HepG2 (cell line): ENCODE measurements at regions not wholly inside any gene's neighbourhood (a gene's known extent, or its start where the extent isn't known, plus 50 kb on each side); places are given as distances from the start of the nearest gene placed in this dataset.

Experiments used
- ATAC-seq: fragments of 200-7000 bp; cut with Tn5 transposase; 3 replicates; pipeline ENCODE4 v1.9.1; 2020; ENCODE audit warnings: mild to moderate bottlenecking, moderate library complexity
- BruUV-seq: library from RNA; stranded (reverse); fragments of 400-500 nt; replicated peaks from 2 replicates; lab custom pipeline; 2021; lab: Mats Ljungman, UMichigan
- CTCF ChIA-PET: fragments of 300-600 bp; formaldehyde crosslinking; extraction: SDS; loops from one replicate; lab custom pipeline; 2021; ENCODE audit warnings: low total read pairs, inconsistent platforms, low intra/inter-chr PET ratio; lab: Yijun Ruan, JAX
- POLR2A ChIA-PET: fragments of 350-600 bp; sonication (Branson Sonifier 250); formaldehyde crosslinking; loops from one replicate; lab custom pipeline; 2020; ENCODE audit warnings: antibody characterized with exemption, inconsistent platforms; lab: Yijun Ruan, JAX
- DNase-seq: peaks from one replicate; pipeline ENCODE4 v3.0.0-alpha.2; 2015; ENCODE audit warnings: low spot score
- FAIRE-seq: peaks from 3 replicates; lab custom pipeline; 2011; peaks lifted over from hg19 to GRCh38; lab: Jason Lieb, UNC
- H2AFZ ChIP-seq: one replicate; pipeline ENCODE4 v1.6.1; 2011; ENCODE audit warnings: low read length, inconsistent platforms
- H3K27ac ChIP-seq: fragments of 300-600 bp; 3 replicates; pipeline ENCODE4 v1.8.0; 2011; ENCODE audit warnings: mixed run types, mild to moderate bottlenecking, mixed read lengths, low read length, inconsistent platforms; ENCODE audit not compliant: insufficient read depth; ENCODE audit errors: extremely low read length
- H3K27me3 ChIP-seq, 2 experiments: fragments of 200-600 bp in 1 of 2; 2 replicates in 1 of 2; 3 replicates in 1 of 2; pipeline versions ENCODE4 v1.6.0 to v1.8.0; 2011; ENCODE audit warnings: low read length in 2 of 2, mild to moderate bottlenecking in 2 of 2, moderate library complexity in 2 of 2, inconsistent platforms in 1 of 2; ENCODE audit not compliant: insufficient read depth in 2 of 2, control insufficient read depth in 1 of 2
- H3K36me3 ChIP-seq, 2 experiments: fragments of 200-600 bp in 1 of 2; replicated peaks in 1 of 2; 2 replicates in 1 of 2; 3 replicates in 1 of 2; pipeline versions ENCODE4 v1.5.1 to v1.8.0; 2011; ENCODE audit warnings: low read length in 2 of 2, inconsistent platforms in 1 of 2; ENCODE audit not compliant: insufficient read depth in 2 of 2, control insufficient read depth in 1 of 2
- H3K4me1 ChIP-seq: 2 replicates; pipeline ENCODE4 v1.5.1; 2012; ENCODE audit warnings: low read length, inconsistent platforms; ENCODE audit not compliant: insufficient read depth
- H3K4me2 ChIP-seq: 2 replicates; pipeline ENCODE4 v1.6.0; 2011; ENCODE audit warnings: low read depth, low read length, inconsistent platforms
- H3K4me3 ChIP-seq, 3 experiments: fragments of 200-600 bp in 1 of 3; sonication (generic), shearing (Covaris generic) in 1 of 3; replicated peaks in 1 of 3; 2 replicates each; pipeline ENCODE4 v1.5.1; 2011 to 2016; ENCODE audit warnings: low read length in 3 of 3, inconsistent platforms in 2 of 3, low read depth in 2 of 3, mild to moderate bottlenecking in 2 of 3, control low read depth in 1 of 3, mixed read lengths in 1 of 3; ENCODE audit not compliant: insufficient read depth in 1 of 3
- H3K79me2 ChIP-seq: one replicate; pipeline ENCODE4 v1.6.1; 2011; ENCODE audit warnings: low read length, inconsistent platforms; ENCODE audit not compliant: insufficient read depth
- H3K9ac ChIP-seq: 2 replicates; pipeline ENCODE4 v1.6.0; 2011; ENCODE audit warnings: mild to moderate bottlenecking, low read depth, low read length, inconsistent platforms; ENCODE audit not compliant: insufficient read depth
- H3K9me3 ChIP-seq: 2 replicates; pipeline ENCODE4 v1.5.1; 2012; ENCODE audit warnings: mild to moderate bottlenecking, low read length
- H4K20me1 ChIP-seq: 2 replicates; pipeline ENCODE4 v1.6.0; 2011; ENCODE audit warnings: inconsistent platforms, mild to moderate bottlenecking, low read length, moderate library complexity; ENCODE audit not compliant: insufficient read depth
- CBX2 ChIP-seq, 2 experiments: fragments of 200-600 bp in 1 of 2; sonication (generic); formaldehyde crosslinking in 1 of 2; IDR thresholded peaks; 2 replicates each; pipeline versions ENCODE4 v1.7.0 to v1.8.1; 2018 to 2022; ENCODE audit warnings: low read depth in 2 of 2, low read length in 1 of 2, mild to moderate bottlenecking in 1 of 2, missing genetic modification reagents in 1 of 2
- FOSL2 ChIP-seq: sonication (generic); formaldehyde crosslinking; IDR thresholded peaks from 2 replicates; pipeline ENCODE4 v1.4.0; 2020; ENCODE audit warnings: missing genetic modification reagents
- RNF219 ChIP-seq: sonication (generic); formaldehyde crosslinking; IDR thresholded peaks from 2 replicates; pipeline ENCODE4 v1.5.0; 2020; ENCODE audit warnings: mild to moderate bottlenecking, missing genetic modification reagents
- TRIM22 ChIP-seq: fragments of 450-650 bp; IDR thresholded peaks from 2 replicates; pipeline ENCODE4 v1.6.1; 2017
- ZNF329 ChIP-seq: sonication (generic); formaldehyde crosslinking; IDR thresholded peaks from 2 replicates; pipeline ENCODE4 v1.9.0; 2021; ENCODE audit warnings: low read depth, mild to moderate bottlenecking, missing genetic modification reagents
- WGBS: methylation state at CpG from one replicate; pipeline ENCODE4 v1.1.6; 2017; ENCODE audit warnings: low lambda C conversion rate; 5-methylcytosine and 5-hydroxymethylcytosine counted together
- in situ Hi-C: cut with HindIII; loops from 2 replicates; pipeline ENCODE4 v1.10.0; 2017; ENCODE audit warnings: low pct_unique_long_range_greater_than_20kb; ENCODE audit not compliant: extremely low pct_ligation_motif_present
- intact Hi-C: fragments of 100-400 bp; cut with micrococcal nuclease; formaldehyde crosslinking; loops from one replicate; pipeline ENCODE4 v1.10.0; 2022; ENCODE audit not compliant: unreplicated experiment
- TF ChIP-seq, protein P1 (sequence below): sonication (generic); formaldehyde crosslinking; IDR thresholded peaks from 2 replicates; pipeline ENCODE4 v1.8.1; 2022; ENCODE audit warnings: low read depth, mild to moderate bottlenecking, missing genetic modification reagents
- TF ChIP-seq, protein P2 (sequence below), 2 experiments: sonication (generic) in 1 of 2; formaldehyde crosslinking in 1 of 2; IDR thresholded peaks; 2 replicates each; pipeline versions ENCODE4 v1.4.0 to v1.6.1; 2016 to 2020; ENCODE audit warnings: borderline replicate concordance in 1 of 2, low read depth in 1 of 2, mild to moderate bottlenecking in 1 of 2, missing genetic modification reagents in 1 of 2
- TF ChIP-seq, protein P3 (sequence below): sonication (generic); formaldehyde crosslinking; IDR thresholded peaks from 2 replicates; pipeline ENCODE4 v1.4.0; 2020; ENCODE audit warnings: missing genetic modification reagents

GRCh38 chr11:126135235-126136176 lies 72.8 kb upstream of the CDON start:
- H3K27ac ChIP-seq: no peak overlapping the region

More at GRCh38 chr11:126135235-126136176, 72.8 kb upstream of the CDON start:
- no TSS peak for BruUV-seq
- no peak for TF ChIP-seq CBX2 (IDR thresholded peaks at IDR 0.05; ENCODE audit: low read depth, low read length)
- TF ChIP-seq CBX2 (CRISPR knock-in tag; IDR thresholded peaks at IDR 0.05; ENCODE audit: low read depth): no peak
- TF ChIP-seq TRIM22: no peak
- TF ChIP-seq, protein P1, sequence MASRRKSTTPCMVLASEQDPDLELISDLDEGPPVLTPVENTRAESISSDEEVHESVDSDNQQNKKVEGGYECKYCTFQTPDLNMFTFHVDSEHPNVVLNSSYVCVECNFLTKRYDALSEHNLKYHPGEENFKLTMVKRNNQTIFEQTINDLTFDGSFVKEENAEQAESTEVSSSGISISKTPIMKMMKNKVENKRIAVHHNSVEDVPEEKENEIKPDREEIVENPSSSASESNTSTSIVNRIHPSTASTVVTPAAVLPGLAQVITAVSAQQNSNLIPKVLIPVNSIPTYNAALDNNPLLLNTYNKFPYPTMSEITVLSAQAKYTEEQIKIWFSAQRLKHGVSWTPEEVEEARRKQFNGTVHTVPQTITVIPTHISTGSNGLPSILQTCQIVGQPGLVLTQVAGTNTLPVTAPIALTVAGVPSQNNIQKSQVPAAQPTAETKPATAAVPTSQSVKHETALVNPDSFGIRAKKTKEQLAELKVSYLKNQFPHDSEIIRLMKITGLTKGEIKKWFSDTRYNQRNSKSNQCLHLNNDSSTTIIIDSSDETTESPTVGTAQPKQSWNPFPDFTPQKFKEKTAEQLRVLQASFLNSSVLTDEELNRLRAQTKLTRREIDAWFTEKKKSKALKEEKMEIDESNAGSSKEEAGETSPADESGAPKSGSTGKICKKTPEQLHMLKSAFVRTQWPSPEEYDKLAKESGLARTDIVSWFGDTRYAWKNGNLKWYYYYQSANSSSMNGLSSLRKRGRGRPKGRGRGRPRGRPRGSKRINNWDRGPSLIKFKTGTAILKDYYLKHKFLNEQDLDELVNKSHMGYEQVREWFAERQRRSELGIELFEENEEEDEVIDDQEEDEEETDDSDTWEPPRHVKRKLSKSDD (CRISPR knock-in tag): no peak
- TF ChIP-seq, protein P2, sequence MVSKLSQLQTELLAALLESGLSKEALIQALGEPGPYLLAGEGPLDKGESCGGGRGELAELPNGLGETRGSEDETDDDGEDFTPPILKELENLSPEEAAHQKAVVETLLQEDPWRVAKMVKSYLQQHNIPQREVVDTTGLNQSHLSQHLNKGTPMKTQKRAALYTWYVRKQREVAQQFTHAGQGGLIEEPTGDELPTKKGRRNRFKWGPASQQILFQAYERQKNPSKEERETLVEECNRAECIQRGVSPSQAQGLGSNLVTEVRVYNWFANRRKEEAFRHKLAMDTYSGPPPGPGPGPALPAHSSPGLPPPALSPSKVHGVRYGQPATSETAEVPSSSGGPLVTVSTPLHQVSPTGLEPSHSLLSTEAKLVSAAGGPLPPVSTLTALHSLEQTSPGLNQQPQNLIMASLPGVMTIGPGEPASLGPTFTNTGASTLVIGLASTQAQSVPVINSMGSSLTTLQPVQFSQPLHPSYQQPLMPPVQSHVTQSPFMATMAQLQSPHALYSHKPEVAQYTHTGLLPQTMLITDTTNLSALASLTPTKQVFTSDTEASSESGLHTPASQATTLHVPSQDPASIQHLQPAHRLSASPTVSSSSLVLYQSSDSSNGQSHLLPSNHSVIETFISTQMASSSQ (IDR thresholded peaks at IDR 0.05; ENCODE audit: low read depth): no peak
- TF ChIP-seq, protein P2 (CRISPR knock-in tag; IDR thresholded peaks at IDR 0.05; ENCODE audit: borderline replicate concordance): no peak
- TF ChIP-seq, protein P3, sequence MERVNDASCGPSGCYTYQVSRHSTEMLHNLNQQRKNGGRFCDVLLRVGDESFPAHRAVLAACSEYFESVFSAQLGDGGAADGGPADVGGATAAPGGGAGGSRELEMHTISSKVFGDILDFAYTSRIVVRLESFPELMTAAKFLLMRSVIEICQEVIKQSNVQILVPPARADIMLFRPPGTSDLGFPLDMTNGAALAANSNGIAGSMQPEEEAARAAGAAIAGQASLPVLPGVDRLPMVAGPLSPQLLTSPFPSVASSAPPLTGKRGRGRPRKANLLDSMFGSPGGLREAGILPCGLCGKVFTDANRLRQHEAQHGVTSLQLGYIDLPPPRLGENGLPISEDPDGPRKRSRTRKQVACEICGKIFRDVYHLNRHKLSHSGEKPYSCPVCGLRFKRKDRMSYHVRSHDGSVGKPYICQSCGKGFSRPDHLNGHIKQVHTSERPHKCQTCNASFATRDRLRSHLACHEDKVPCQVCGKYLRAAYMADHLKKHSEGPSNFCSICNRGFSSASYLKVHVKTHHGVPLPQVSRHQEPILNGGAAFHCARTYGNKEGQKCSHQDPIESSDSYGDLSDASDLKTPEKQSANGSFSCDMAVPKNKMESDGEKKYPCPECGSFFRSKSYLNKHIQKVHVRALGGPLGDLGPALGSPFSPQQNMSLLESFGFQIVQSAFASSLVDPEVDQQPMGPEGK (CRISPR knock-in tag): no peak
- no peak for TF ChIP-seq ZNF329 (CRISPR knock-in tag)
- no peak for TF ChIP-seq RNF219
- TF ChIP-seq FOSL2 (CRISPR knock-in tag): no peak
- TF ChIP-seq, all 625 proteins: peak for 0
- WGBS: 73% methylated on average over 20 of the region's 20 CpGs
- Histone ChIP-seq H3K36me3 (no peaks in the 10 kb centered on the region), H3K9me3 (no peaks in the 10 kb centered on the region), H3K79me2 (no peaks in the 10 kb centered on the region), H2AFZ (no peak overlapping the region), H3K9ac (no peak overlapping the region), H3K4me2 (no peak overlapping the region), H4K20me1 (no peaks in the 10 kb centered on the region), H3K4me3 (no peak overlapping the region), H3K4me1 (peaks cover 70% of the 10 kb centered on the region), H3K27me3 (peaks cover 0 to 7% of the 10 kb centered on the region in 2 experiments; a peak in 1 of 5 replicates)
- FAIRE-seq (no peak), DNase-seq (peak; percentile 32), ATAC-seq (no peak)
- ChIA-PET POLR2A (no interaction called here), CTCF (no interaction called here)
- in situ Hi-C loops (no loop called here), intact Hi-C loops (no loop called here)
